SK-N-SH (cell line): ENCODE measurements at regions not wholly inside any gene's neighbourhood (a gene's known extent, or its start where the extent isn't known, plus 50 kb on each side); places are given as distances from the start of the nearest gene placed in this dataset.

ENCODE experiments used
- CHD2 ChIP-seq: fragments of 150-350 bp; IDR thresholded peaks from 2 replicates; pipeline ENCODE4 v1.6.1; 2018; ENCODE audit warnings: low read length; ENCODE audit not compliant: partially characterized antibody
- CTCF ChIP-seq: fragments of 200-600 bp; sonication (generic); IDR thresholded peaks from 2 replicates; pipeline ENCODE4 v1.6.1; 2017; ENCODE audit warnings: antibody characterized with exemption, mild to moderate bottlenecking, moderate library complexity
- EZH2phosphoT487 ChIP-seq: fragments of 200-600 bp; sonication (generic); IDR thresholded peaks from 2 replicates; pipeline ENCODE4 v1.6.1; 2017; ENCODE audit warnings: low read depth, mixed run types, mild to moderate bottlenecking, antibody characterized with exemption, moderate library complexity, borderline replicate concordance
- IRF3 ChIP-seq: fragments of 150-350 bp; IDR thresholded peaks from 2 replicates; pipeline ENCODE4 v1.6.1; 2016; ENCODE audit warnings: mild to moderate bottlenecking, low read depth, low read length
- MXI1 ChIP-seq: IDR thresholded peaks from 2 replicates; pipeline ENCODE4 v1.6.1; 2012; ENCODE audit warnings: mild to moderate bottlenecking, low read depth, low read length, improper control_type of control experiment
- NRF1 ChIP-seq: IDR thresholded peaks from 2 replicates; pipeline ENCODE4 v1.6.1; 2012; ENCODE audit warnings: low read depth, mild to moderate bottlenecking, low read length
- POLR2AphosphoS5 ChIP-seq: IDR thresholded peaks from 2 replicates; pipeline ENCODE4 v1.6.1; 2012; ENCODE audit warnings: low read depth, low read length
- RAD21 ChIP-seq: IDR thresholded peaks from 2 replicates; pipeline ENCODE4 v1.6.1; 2012; ENCODE audit warnings: mild to moderate bottlenecking, low read length
- RCOR1 ChIP-seq: fragments of 150-350 bp; IDR thresholded peaks from 2 replicates; pipeline ENCODE4 v1.6.1; 2017; ENCODE audit warnings: antibody characterized with exemption, low read length
- REST ChIP-seq: IDR thresholded peaks from 2 replicates; pipeline ENCODE4 v1.6.1; 2012; ENCODE audit warnings: mild to moderate bottlenecking, low read depth, low read length, moderate library complexity
- RFX5 ChIP-seq: IDR thresholded peaks from 2 replicates; pipeline ENCODE4 v1.6.1; 2012; ENCODE audit warnings: mild to moderate bottlenecking, improper control_type of control experiment, low read length
- SMC3 ChIP-seq: IDR thresholded peaks from 2 replicates; pipeline ENCODE4 v1.6.1; 2012; ENCODE audit warnings: low read depth, low read length, improper control_type of control experiment
- TAF1 ChIP-seq: IDR thresholded peaks from 2 replicates; pipeline ENCODE4 v1.6.1; 2012; ENCODE audit warnings: low read depth, mild to moderate bottlenecking, low read length, moderate library complexity, borderline replicate concordance
- YY1 ChIP-seq: IDR thresholded peaks from 2 replicates; pipeline ENCODE4 v1.4.0; 2012; ENCODE audit warnings: low read depth, mild to moderate bottlenecking

DNA sequence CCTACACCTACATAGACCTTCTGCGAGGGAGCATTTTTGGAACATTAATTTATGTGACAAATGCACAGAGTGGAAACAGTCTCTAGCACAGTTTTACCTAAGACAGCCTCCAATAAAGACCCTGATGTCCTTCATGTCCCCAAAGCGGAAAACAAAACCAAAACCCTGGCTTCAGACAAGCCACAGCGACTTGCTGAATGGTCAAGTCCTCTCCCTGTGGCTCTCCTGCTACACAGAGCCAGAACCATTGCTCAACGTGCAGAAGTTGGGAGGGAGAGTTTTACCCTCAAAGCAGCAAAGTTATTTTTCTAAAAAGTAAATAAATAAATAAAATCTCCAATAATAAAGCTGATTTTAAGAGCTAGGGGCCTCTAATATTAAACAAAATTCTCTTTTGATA is 135.0 kb upstream of the TMEM132C start:
- no peak for TF ChIP-seq CTCF
- TF ChIP-seq TAF1 = no peak
- TF ChIP-seq YY1 = no peak
- no peak for TF ChIP-seq NRF1
- TF ChIP-seq POLR2AphosphoS5 = no peak
- no peak for TF ChIP-seq MXI1
- no peak for TF ChIP-seq EZH2phosphoT487
- TF ChIP-seq RFX5 = no peak
- TF ChIP-seq IRF3 = no peak
- no peak for TF ChIP-seq RCOR1
- TF ChIP-seq RAD21 = no peak
- no peak for TF ChIP-seq REST
- TF ChIP-seq CHD2 = no peak
- no peak for TF ChIP-seq SMC3
